ENCODE measurements at regions not wholly inside any gene's neighbourhood (a gene's known extent, or its start where the extent isn't known, plus 50 kb on each side); places are given as distances from the start of the nearest gene placed in this dataset.

DNA sequence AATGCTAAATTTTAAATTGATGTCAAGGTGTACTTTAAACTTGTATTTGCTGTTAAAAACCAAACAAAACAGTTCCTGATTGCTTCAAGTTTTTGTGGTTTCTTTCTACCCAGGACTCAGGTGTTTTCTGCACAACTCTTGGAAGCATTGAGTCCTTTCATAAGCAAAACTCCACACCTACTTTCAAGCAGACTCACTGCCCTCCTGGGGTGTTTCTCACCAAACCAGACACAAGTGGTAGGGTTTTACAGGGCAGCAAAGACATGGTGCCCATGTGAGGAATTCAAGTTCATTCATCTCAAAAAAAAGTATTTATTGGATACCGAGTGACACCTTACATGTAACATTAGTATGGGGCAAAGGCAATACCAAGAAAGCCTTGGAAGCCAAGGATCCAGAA, 146.7 kb upstream of the BNIP2 start:
- DNase-seq (ENCODE audit: extremely low read depth in 1 of 2, low read depth in 1 of 2) = no peak

DNA sequence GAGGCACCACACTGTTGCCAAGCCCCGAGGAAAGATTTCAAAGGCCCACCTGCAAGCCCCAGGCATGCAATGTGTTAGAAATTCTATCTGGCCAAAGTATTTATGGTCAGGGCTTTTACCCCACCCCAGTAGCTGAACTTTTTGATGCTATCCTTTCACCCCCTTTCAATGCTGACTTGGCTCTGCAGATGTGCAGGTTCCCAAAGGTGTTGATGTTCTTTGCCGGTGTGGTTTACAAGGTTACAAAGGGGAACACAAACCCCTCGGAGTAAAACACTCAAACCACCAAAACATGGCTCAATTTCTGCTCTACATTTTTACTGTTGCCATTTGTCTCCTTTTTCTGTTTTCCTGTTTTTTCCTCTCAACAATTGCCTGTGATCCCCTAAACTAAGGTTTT, 145.4 kb upstream of the BNIP2 start:
- no peak for DNase-seq (ENCODE audit: extremely low read depth in 1 of 2, low read depth in 1 of 2)

- DNase-seq (ENCODE audit: extremely low read depth in 1 of 2, low read depth in 1 of 2) = no peak
These were observed 144.2 kb upstream of the BNIP2 start for GRCh38 chr15:59833366-59833765.

DNA sequence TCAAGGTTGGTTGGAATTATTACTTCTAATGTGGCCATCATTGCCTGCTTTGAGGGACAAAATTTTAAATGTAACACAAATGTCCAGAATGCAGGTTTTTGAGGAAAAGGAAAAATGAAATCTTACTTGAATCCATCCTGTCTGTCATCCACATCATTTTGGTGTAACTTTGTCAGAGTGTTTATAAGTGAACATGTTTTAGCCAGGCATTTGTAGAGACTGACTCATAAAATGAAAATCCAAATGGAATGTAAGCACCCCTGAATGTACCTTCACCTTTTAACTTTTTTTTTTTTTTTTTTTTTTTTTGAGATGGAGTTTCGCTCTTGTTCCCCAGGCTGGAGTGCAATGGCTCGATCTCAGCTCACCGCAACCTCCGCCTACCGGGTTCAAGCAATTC, 141.8 kb upstream of the BNIP2 start:
- DNase-seq (ENCODE audit: extremely low read depth in 1 of 2, low read depth in 1 of 2) = no peak

- DNase-seq (ENCODE audit: extremely low read depth in 1 of 2, low read depth in 1 of 2) = no peak
These were observed 141.0 kb upstream of the BNIP2 start for GRCh38 chr15:59830098-59830497.

GRCh38 chr15:59828861-59829260, 139.7 kb upstream of the BNIP2 start:
- no peak for DNase-seq (ENCODE audit: extremely low read depth in 1 of 2, low read depth in 1 of 2)

- no peak for DNase-seq (ENCODE audit: extremely low read depth in 1 of 2, low read depth in 1 of 2)
These were observed 139.1 kb upstream of the BNIP2 start for GRCh38 chr15:59828263-59828662.

DNA sequence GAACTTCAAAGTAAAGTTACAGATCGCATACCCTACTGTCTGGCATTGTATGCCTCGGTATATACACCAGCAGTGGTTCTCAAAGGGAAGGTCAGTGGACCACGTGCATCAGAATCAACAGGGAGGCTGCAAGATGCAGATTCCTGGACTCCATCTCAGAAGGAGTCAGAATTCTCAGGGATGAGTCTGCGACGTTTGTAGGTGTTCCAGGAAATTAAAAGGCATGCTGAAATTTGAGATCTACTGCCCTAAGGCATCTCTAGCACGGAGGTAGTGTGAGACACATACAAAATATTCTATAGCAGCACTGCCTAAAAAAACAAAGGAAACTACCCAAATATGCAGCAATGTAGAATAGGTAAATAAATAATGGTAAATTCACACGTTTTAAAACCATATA, 136.8 kb upstream of the BNIP2 start:
- DNase-seq (ENCODE audit: extremely low read depth in 1 of 2, low read depth in 1 of 2) = no peak

DNA sequence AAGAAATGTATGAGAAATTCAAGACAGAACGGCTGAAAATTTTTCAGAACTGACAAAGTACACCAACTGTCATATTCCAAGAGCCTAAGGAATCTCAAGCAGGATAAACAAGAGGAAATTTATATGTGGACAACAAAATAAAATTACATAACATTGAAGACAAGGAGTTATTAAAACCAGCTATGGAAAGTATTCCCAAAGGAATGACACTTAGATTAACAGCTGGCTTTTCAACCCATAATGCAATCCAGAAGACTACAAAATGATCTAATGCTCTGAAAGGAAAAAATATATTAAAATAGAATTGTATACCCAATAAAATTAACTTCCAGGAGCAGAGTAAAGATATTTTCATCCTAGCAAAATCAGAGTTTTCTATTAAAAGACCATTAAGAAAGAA, 132.2 kb upstream of the BNIP2 start:
- no peak for DNase-seq (ENCODE audit: extremely low read depth in 1 of 2, low read depth in 1 of 2)

DNA sequence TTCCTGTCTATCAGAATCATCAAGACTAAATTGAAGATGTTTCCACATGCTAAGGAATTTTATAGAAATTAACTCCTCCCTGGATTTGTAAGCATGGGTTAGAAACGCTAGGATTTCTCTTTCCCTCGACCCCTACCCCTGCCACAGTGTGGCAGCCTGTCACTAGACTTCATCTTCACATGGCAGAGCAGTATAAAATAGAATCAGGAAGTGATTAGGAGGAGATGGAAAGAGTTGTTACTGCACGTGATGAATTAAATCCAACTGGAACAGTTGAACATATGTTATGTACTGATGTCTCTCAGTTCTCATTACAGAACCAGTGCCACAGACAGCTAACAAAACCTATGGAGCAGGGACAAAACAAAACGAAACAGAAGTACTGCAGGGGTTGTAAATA, 130.0 kb upstream of the BNIP2 start:
- DNase-seq (ENCODE audit: extremely low read depth in 1 of 2, low read depth in 1 of 2) = no peak

GRCh38 chr15:59818336-59818735, 129.2 kb upstream of the BNIP2 start:
- no peak for DNase-seq (ENCODE audit: extremely low read depth in 1 of 2, low read depth in 1 of 2)

DNA sequence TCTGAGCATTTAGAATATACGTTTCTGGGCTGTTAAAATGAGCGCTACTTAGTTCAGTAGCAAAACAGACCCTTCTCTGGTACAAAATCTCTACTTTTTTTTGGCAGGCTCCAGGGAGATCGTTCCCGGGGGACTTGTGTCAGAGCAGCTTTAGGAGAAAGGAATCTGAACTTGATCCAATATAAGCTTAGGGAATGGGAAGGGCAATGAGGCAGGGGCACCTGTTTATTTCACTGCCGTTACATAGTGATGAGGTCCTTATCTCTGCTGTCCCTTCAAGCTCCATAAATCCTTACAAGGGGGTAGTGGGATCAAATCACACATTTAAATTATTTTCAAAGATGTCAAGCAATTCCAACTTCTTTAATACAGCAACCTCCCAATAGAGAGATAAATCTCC, 128.7 kb upstream of the BNIP2 start:
- DNase-seq (ENCODE audit: extremely low read depth in 1 of 2, low read depth in 1 of 2) = no peak

- no peak for DNase-seq (ENCODE audit: extremely low read depth in 1 of 2, low read depth in 1 of 2)
These were observed 127.9 kb upstream of the BNIP2 start for GRCh38 chr15:59817053-59817452.

GRCh38 chr15:59814409-59814808, 125.3 kb upstream of the BNIP2 start:
- DNase-seq (ENCODE audit: extremely low read depth in 1 of 2, low read depth in 1 of 2) = no peak

- DNase-seq (ENCODE audit: extremely low read depth in 1 of 2, low read depth in 1 of 2) = no peak
These were observed 123.8 kb upstream of the BNIP2 start for GRCh38 chr15:59812889-59813288.

DNA sequence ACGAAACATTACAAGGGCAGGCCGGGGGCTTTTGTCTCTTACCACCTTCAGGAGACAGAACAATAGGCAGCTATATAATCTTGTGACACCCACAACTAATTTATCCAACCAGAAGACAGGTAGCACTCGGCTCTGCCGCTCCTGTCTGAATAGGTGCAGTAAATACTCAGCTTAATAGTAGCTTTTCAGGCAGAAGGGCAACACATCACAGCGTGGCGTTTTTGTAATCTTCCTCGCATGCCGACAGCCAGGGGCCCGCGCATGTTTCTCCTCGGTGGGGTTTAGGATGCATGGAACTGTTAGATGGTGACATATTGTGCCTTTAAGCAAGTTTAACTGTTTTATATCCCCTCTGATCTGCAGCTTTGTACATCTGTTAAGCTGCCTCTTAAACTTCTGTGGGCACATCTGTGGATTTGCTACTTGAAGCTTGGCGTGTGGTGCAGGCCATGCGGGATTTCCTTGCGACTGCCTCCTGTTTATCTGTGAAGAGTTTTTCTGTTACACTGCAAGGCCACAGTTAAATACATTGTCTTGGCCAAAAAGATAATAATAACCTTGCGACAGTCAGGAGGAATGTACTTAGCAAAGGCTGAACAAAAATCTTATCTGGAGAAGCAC, 123.2 kb upstream of the BNIP2 start:
- no peak for DNase-seq (ENCODE audit: extremely low read depth in 1 of 2, low read depth in 1 of 2)

- peak; percentile 17 to 57 for DNase-seq (ENCODE audit: extremely low read depth in 1 of 2, low read depth in 1 of 2)
These were observed 114.3 kb upstream of the BNIP2 start for GRCh38 chr15:59803293-59803966.

DNA sequence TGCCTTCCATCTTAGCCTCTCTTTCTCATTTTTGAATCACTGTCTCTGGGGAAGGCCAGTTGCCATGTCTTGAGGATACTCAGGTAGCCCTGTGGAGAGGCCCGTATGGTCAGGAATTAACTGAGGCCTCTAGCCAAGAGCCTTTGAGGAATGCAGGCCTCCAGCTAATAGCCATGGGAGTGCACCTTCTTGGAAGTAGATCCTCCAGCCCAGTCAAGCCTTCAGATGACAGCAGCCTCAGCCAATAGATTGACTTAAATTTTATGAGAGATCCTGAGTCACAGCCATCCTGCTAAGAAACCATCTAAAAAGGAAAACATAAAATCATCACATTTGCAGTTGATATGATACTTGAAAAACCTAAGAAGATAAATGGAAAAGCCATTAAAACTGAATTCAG, 112.5 kb upstream of the BNIP2 start:
- no peak for DNase-seq (ENCODE audit: extremely low read depth in 1 of 2, low read depth in 1 of 2)

DNA sequence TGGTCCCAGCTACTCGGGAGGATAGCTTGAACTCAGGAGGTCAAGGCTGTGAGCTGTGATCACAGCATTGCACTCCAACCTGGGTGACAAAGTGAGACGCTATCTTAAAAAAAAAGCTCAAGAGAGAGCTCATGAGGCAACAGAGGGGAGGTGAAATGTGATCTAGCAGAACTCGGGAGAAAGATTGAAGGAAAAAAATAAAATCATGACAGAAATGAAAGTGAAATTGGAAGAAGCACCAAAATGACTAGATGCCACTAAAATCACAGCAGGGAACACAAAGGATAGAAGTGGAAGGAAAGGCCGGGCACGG, 109.4 kb upstream of the BNIP2 start:
- DNase-seq (ENCODE audit: extremely low read depth in 1 of 2, low read depth in 1 of 2) = no peak

- DNase-seq (ENCODE audit: extremely low read depth in 1 of 2, low read depth in 1 of 2) = no peak
These were observed 108.9 kb upstream of the BNIP2 start for GRCh38 chr15:59797756-59798604.

- no peak for DNase-seq (ENCODE audit: extremely low read depth in 1 of 2, low read depth in 1 of 2)
These were observed 105.2 kb upstream of the BNIP2 start for GRCh38 chr15:59794229-59794886.

DNA sequence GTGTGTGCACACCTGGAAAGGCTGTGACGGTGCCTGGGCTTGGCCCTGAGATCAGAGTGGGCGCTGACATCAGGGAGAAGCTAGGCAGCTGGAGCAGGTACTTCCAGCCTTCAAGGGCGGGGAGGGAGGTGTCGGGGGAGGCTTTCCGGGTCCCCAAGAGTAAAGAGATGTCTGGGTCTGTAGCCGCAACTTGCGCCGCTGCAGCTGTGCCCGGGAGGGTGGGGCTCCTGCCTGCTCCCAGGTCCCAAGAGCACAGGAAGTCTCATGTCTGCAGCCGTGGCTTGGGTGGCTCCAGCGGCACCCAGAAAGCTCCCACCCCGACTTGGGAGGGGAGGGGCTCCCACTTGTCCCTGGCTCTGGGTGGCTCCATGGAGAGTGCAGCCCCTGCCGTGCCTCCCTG, 103.2 kb upstream of the BNIP2 start:
- no peak for DNase-seq (ENCODE audit: extremely low read depth in 1 of 2, low read depth in 1 of 2)
